Brain microvascular endothelial cell (primary cell): ENCODE measurements at regions not wholly inside any gene's neighbourhood (a gene's known extent, or its start where the extent isn't known, plus 50 kb on each side); places are given as distances from the start of the nearest gene placed in this dataset.

Experiments
- DNase-seq: peaks from one replicate; pipeline ENCODE4 v3.0.0-alpha.2; 2020
- H3K27ac ChIP-seq: fragments of 250-450 bp; sonication (Bioruptor Pico); 2 replicates; pipeline ENCODE4 v1.5.1; 2020; ENCODE audit warnings: mild to moderate bottlenecking, moderate library complexity
- H3K27me3 ChIP-seq: fragments of 250-450 bp; sonication (Bioruptor Pico); replicated peaks from 2 replicates; pipeline ENCODE4 v1.5.1; 2020; ENCODE audit warnings: mild to moderate bottlenecking
- H3K36me3 ChIP-seq: fragments of 250-450 bp; sonication (Bioruptor Pico); replicated peaks from 2 replicates; pipeline ENCODE4 v1.5.1; 2020; ENCODE audit warnings: mild to moderate bottlenecking
- H3K4me3 ChIP-seq: 2 replicates; pipeline ENCODE4 v1.5.1; 2011; ENCODE audit warnings: low read depth, mild to moderate bottlenecking, control low read depth, low read length, moderate library complexity
- in situ Hi-C: cut with HindIII; loops from 2 replicates; pipeline ENCODE4 v1.10.0; 2017; ENCODE audit warnings: low sequenced_read_pairs, low pct_ligation_motif_present
- TF ChIP-seq, protein P1 (sequence below): IDR thresholded peaks from 2 replicates; pipeline ENCODE4 v1.5.1; 2011; ENCODE audit warnings: low read depth, mild to moderate bottlenecking, moderate library complexity, low read length, control low read depth, inconsistent platforms; ENCODE audit errors: missing control alignments

DNA sequence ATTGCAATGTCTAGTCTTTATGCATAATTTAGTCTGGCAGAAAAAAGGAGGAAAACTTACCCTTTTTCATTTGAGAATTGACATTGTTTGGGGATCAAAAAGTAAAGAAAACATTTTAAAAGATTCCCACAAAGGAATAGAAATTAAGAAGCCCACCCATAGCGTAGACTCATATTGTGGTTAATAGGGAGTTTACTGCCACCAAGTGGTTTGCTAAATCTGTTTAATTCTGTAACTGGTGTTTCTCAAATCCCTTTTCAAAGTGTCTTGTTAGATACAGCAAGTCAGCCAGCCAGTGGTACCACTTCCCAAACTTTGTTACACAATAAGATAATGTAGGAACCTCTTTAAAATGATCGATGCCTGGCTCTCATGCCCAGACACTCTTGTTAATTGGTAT lies 180.3 kb downstream of the IPO8 start:
- Histone ChIP-seq H3K27me3 (no peaks in the 10 kb centered on the region), H3K36me3 (no peaks in the 10 kb centered on the region), H3K4me3 (no peak overlapping the region), H3K27ac (no peak overlapping the region)
- in situ Hi-C loops = no loop called here
- TF ChIP-seq, protein P1, sequence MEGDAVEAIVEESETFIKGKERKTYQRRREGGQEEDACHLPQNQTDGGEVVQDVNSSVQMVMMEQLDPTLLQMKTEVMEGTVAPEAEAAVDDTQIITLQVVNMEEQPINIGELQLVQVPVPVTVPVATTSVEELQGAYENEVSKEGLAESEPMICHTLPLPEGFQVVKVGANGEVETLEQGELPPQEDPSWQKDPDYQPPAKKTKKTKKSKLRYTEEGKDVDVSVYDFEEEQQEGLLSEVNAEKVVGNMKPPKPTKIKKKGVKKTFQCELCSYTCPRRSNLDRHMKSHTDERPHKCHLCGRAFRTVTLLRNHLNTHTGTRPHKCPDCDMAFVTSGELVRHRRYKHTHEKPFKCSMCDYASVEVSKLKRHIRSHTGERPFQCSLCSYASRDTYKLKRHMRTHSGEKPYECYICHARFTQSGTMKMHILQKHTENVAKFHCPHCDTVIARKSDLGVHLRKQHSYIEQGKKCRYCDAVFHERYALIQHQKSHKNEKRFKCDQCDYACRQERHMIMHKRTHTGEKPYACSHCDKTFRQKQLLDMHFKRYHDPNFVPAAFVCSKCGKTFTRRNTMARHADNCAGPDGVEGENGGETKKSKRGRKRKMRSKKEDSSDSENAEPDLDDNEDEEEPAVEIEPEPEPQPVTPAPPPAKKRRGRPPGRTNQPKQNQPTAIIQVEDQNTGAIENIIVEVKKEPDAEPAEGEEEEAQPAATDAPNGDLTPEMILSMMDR = no peak
- DNase-seq = no peak

DNA sequence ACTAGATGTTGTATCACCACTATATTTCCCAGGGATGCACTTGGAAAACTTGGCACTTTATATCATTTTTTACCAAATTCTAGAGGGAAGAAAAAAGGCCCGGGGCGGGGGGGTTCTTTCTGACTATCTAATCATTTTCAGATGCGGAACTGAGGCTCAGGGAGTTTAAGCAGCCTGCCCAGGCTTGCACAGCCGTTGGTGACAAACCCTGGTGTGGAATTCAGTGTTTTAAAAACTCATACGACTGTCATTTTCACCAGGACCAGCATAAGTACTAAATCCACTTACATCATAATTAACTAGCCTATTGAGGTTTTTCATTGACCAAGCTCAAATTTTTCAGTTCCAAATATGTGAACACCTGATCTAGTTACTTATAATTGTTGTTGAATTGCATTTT lies 181.0 kb downstream of the IPO8 start:
- H3K4me3 ChIP-seq = no peak overlapping the region
- no peaks in the 10 kb centered on the region for H3K36me3 ChIP-seq
- in situ Hi-C loops = no loop called here
- DNase-seq = no peak
- TF ChIP-seq, protein P1 = no peak
- no peak overlapping the region for H3K27ac ChIP-seq
- no peaks in the 10 kb centered on the region for H3K27me3 ChIP-seq

DNA sequence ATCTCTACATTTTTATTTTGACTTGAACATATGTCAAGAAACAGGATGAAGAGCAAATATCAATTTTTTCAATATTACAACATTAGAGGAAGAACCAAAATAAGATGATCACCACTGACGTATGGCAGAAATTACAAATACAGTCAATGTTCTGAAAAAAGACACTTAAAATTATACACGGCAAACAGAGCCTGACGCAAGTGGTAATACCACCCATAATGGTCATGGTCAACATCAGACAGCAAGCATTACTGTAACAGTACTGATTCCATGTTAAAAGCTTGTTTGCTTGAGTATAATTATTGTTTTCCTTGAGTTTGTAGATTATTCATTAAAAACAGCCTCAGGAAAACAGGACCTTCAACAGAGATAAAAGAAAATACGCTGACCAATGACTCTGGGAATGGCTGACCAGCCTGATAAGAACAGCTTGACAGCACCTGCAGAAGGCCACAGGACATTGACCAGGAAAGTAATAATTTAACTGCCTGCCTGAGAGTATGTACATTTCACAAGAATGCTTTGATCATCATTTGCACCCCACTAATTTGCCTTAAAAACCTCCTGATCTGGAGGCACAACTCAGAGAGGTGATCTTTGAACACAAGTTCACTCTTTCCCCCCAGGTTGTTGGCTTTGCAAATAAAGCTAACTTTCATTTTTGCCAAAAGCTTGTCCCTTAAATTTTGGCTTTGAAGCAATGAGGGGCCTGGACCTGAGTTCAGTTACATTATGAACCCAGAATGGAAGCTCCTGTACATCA lies 187.3 kb downstream of the IPO8 start:
- no peaks in the 10 kb centered on the region for H3K36me3 ChIP-seq
- no peaks in the 10 kb centered on the region for H3K27me3 ChIP-seq
- no peak overlapping the region for H3K4me3 ChIP-seq
- in situ Hi-C loops = no loop called here
- no peak overlapping the region for H3K27ac ChIP-seq
- TF ChIP-seq, protein P1 = no peak
- no peak for DNase-seq

DNA sequence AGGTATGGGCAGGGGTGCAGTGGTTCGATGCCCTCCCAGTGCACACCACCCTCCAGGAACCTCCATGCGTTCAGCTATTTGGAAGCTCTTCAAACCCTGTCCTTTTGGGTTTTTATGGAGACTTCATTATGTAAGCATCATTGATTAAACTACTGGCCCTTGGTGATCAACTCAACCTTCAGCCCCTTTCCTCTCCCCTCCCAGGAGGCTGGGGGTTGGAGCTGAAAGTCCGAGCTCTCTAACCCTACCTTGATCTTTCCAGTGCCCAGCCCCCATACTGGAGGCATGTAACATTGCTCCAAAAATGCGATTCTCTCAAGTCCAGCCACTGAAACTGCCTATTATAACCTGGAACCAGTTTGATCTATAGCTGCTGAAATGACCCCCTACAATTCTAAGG lies 188.1 kb downstream of the IPO8 start:
- Histone ChIP-seq H3K27me3 (no peaks in the 10 kb centered on the region), H3K4me3 (no peak overlapping the region), H3K36me3 (no peaks in the 10 kb centered on the region), H3K27ac (no peak overlapping the region)
- in situ Hi-C loops = no loop called here
- DNase-seq = no peak
- TF ChIP-seq, protein P1 = no peak

DNA sequence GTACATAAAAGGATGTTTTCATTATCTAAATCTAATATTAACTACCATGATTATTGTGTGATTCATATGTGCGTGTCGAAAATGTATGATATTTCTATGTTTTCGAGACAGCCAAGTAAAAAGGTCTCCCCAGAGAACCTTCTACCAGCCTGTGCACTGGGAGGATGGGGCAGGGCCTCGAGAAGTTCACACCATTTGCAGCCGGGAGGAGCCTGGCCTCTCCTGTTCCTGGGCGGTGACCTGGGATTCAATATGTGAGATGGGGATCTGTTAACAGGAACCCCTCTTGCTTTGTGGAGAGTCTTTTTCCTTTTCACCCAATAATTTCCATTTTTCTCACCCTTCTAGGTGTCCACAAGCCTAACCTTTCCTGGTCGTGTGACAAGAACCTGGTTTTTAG lies 189.3 kb downstream of the IPO8 start:
- in situ Hi-C loops = no loop called here

More for the DNA sequence above, 189.3 kb downstream of the IPO8 start:
- TF ChIP-seq, protein P1 = no peak
- Histone ChIP-seq H3K36me3 (no peaks in the 10 kb centered on the region), H3K27me3 (no peaks in the 10 kb centered on the region), H3K27ac (no peak overlapping the region), H3K4me3 (no peak overlapping the region)
- DNase-seq = no peak
